ENCODE measurements at regions not wholly inside any gene's neighbourhood (a gene's known extent, or its start where the extent isn't known, plus 50 kb on each side); places are given as distances from the start of the nearest gene placed in this dataset.

- TF ChIP-seq POLR2A (IDR thresholded peaks at IDR 0.05) = no peak
- no peak for TF ChIP-seq CTCF (IDR thresholded peaks at IDR 0.05)
- Histone ChIP-seq H3K27me3 (no peaks in the 10 kb centered on the region), H3K27ac (no peak overlapping the region), H3K4me1 (replicated peaks in 1 of 2) (peaks cover 0 to 1% of the 10 kb centered on the region in 2 donors), H3K36me3 (replicated peaks in 1 of 2) (no peaks in the 10 kb centered on the region), H3K9me3 (replicated peaks in 1 of 3) (peaks cover 0 to 15% (median 0%) of the 10 kb centered on the region in 3 donors), H3K4me3 (no peak overlapping the region)
- no peak for DNase-seq
- intact Hi-C loops (cut with DNase I) = no loop called here
Measured at GRCh38 chr2:228535396-228535795, 353.9 kb upstream of the SPHKAP start.

GRCh38 chr2:228533156-228533555, 351.7 kb upstream of the SPHKAP start:
- H3K4me1 ChIP-seq (replicated peaks in 1 of 2) = no peaks in the 10 kb centered on the region

GRCh38 chr2:228532233-228532632, 350.7 kb upstream of the SPHKAP start:
- WGBS, 4 donors = 89 to 100% (median 97%) methylated on average over 1 of the region's 1 CpG
- intact Hi-C loops (cut with DNase I) = no loop called here
- no peaks in the 10 kb centered on the region for H3K4me1 ChIP-seq (replicated peaks in 1 of 2)

More at GRCh38 chr2:228533156-228533555, 351.7 kb upstream of the SPHKAP start:
- H3K27ac ChIP-seq = no peak overlapping the region
- H3K36me3 ChIP-seq (replicated peaks in 1 of 2) = no peaks in the 10 kb centered on the region
- no peak overlapping the region for H3K4me3 ChIP-seq
- peaks cover 0 to 15% (median 0%) of the 10 kb centered on the region in 3 donors for H3K9me3 ChIP-seq (replicated peaks in 1 of 3)
- no peaks in the 10 kb centered on the region for H3K27me3 ChIP-seq
- intact Hi-C loops (cut with DNase I) = no loop called here
- no peak for DNase-seq
- 57 to 86% (median 74%) methylated on average over 1 of the region's 1 CpG for WGBS, 4 donors
- TF ChIP-seq CTCF (IDR thresholded peaks at IDR 0.05) = no peak
- TF ChIP-seq POLR2A (IDR thresholded peaks at IDR 0.05) = no peak

GRCh38 chr2:228527197-228527881, 345.9 kb upstream of the SPHKAP start:
- H3K27ac ChIP-seq = no peak overlapping the region
- TF ChIP-seq POLR2A (IDR thresholded peaks at IDR 0.05) (no peak), CTCF (IDR thresholded peaks at IDR 0.05) (no peak)
- WGBS, 4 donors = 38 to 51% (median 49%) methylated on average over 3 of the region's 3 CpGs
- no peaks in the 10 kb centered on the region for H3K4me1 ChIP-seq (replicated peaks in 1 of 2)
- intact Hi-C loops (cut with DNase I) = no loop called here
- DNase-seq = no peak
- H3K4me3 ChIP-seq = no peak overlapping the region
- H3K27me3 ChIP-seq = no peaks in the 10 kb centered on the region
- no peaks in the 10 kb centered on the region for H3K9me3 ChIP-seq (replicated peaks in 1 of 3)
- no peaks in the 10 kb centered on the region for H3K36me3 ChIP-seq (replicated peaks in 1 of 2)

More at GRCh38 chr2:228532233-228532632, 350.7 kb upstream of the SPHKAP start:
- H3K27me3 ChIP-seq = no peaks in the 10 kb centered on the region
- H3K9me3 ChIP-seq (replicated peaks in 1 of 3) = peaks cover 0 to 15% (median 0%) of the 10 kb centered on the region in 3 donors
- no peak overlapping the region for H3K4me3 ChIP-seq
- TF ChIP-seq CTCF (IDR thresholded peaks at IDR 0.05) = no peak
- TF ChIP-seq POLR2A (IDR thresholded peaks at IDR 0.05) = no peak
- no peak overlapping the region for H3K27ac ChIP-seq
- DNase-seq = no peak
- H3K36me3 ChIP-seq (replicated peaks in 1 of 2) = no peaks in the 10 kb centered on the region
